SK-N-SH (cell line): ENCODE measurements at regions not wholly inside any gene's neighbourhood (a gene's known extent, or its start where the extent isn't known, plus 50 kb on each side); places are given as distances from the start of the nearest gene placed in this dataset.

ENCODE experiments used
- EZH2phosphoT487 ChIP-seq: fragments of 200-600 bp; sonication (generic); IDR thresholded peaks from 2 replicates; pipeline ENCODE4 v1.6.1; 2017; ENCODE audit warnings: low read depth, mixed run types, mild to moderate bottlenecking, antibody characterized with exemption, moderate library complexity, borderline replicate concordance
- NRF1 ChIP-seq: IDR thresholded peaks from 2 replicates; pipeline ENCODE4 v1.6.1; 2012; ENCODE audit warnings: low read depth, mild to moderate bottlenecking, low read length
- POLR2AphosphoS5 ChIP-seq: IDR thresholded peaks from 2 replicates; pipeline ENCODE4 v1.6.1; 2012; ENCODE audit warnings: low read depth, low read length
- RCOR1 ChIP-seq: fragments of 150-350 bp; IDR thresholded peaks from 2 replicates; pipeline ENCODE4 v1.6.1; 2017; ENCODE audit warnings: antibody characterized with exemption, low read length
- SIN3A ChIP-seq: IDR thresholded peaks from 2 replicates; pipeline ENCODE4 v1.6.1; 2012; ENCODE audit warnings: low read depth, mild to moderate bottlenecking, low read length, moderate library complexity, borderline replicate concordance
- TAF1 ChIP-seq: IDR thresholded peaks from 2 replicates; pipeline ENCODE4 v1.6.1; 2012; ENCODE audit warnings: low read depth, mild to moderate bottlenecking, low read length, moderate library complexity, borderline replicate concordance
- USF2 ChIP-seq: fragments of 150-350 bp; IDR thresholded peaks from 2 replicates; pipeline ENCODE4 v1.6.1; 2017; ENCODE audit warnings: antibody characterized with exemption, low read length, low read depth, borderline replicate concordance
- YY1 ChIP-seq: IDR thresholded peaks from 2 replicates; pipeline ENCODE4 v1.4.0; 2012; ENCODE audit warnings: low read depth, mild to moderate bottlenecking
- TF ChIP-seq, protein P1 (sequence below): IDR thresholded peaks from 2 replicates; pipeline ENCODE4 v1.4.0; 2012; ENCODE audit warnings: low read depth, borderline replicate concordance
- TF ChIP-seq, protein P2 (sequence below): fragments of 200-600 bp; sonication (generic); IDR thresholded peaks from 2 replicates; pipeline ENCODE4 v1.6.1; 2017; ENCODE audit warnings: antibody characterized with exemption, mild to moderate bottlenecking, moderate library complexity
- TF ChIP-seq, protein P3 (sequence below): IDR thresholded peaks from 2 replicates; pipeline ENCODE4 v1.4.0; 2012; ENCODE audit warnings: low read depth

DNA sequence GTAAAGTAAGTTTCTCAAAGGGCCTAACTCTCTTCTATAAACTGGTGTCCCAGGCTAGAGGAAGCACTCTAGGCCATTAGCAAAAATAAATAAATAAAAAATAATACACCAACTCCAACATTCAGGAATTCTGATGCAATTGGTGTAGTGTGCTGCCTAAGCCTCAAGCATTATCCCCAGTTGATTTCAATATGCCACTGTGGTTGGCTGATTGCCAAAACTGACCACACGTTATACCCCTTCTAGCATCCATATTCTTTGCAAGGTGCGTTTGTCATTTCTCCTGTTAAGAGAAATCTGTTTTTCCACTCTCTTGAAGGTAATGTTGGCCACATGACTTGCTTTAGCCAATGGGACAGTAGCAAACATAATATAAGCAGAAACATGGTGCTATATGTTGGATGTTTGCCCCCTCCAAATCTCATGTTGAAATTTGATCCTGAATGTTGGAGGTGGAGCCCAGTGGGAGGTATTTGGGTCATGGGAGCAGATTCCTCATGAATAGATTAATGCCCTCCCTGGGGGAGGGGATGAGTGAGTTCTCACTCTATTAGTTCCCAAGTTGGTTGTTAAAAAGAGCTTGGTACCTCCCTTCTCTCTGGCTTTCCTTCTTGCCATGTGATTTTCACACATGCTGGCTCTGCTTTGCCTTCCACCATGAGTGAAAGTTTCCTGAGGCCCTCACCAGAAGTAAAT lies 71.9 kb upstream of the PLCB4 start:
- TF ChIP-seq USF2 (no peak), RCOR1 (no peak), TAF1 (no peak), NRF1 (no peak), EZH2phosphoT487 (no peak), POLR2AphosphoS5 (no peak), YY1 (no peak), SIN3A (no peak)
- TF ChIP-seq, protein P1, sequence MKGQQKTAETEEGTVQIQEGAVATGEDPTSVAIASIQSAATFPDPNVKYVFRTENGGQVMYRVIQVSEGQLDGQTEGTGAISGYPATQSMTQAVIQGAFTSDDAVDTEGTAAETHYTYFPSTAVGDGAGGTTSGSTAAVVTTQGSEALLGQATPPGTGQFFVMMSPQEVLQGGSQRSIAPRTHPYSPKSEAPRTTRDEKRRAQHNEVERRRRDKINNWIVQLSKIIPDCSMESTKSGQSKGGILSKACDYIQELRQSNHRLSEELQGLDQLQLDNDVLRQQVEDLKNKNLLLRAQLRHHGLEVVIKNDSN: no peak
- TF ChIP-seq, protein P2, sequence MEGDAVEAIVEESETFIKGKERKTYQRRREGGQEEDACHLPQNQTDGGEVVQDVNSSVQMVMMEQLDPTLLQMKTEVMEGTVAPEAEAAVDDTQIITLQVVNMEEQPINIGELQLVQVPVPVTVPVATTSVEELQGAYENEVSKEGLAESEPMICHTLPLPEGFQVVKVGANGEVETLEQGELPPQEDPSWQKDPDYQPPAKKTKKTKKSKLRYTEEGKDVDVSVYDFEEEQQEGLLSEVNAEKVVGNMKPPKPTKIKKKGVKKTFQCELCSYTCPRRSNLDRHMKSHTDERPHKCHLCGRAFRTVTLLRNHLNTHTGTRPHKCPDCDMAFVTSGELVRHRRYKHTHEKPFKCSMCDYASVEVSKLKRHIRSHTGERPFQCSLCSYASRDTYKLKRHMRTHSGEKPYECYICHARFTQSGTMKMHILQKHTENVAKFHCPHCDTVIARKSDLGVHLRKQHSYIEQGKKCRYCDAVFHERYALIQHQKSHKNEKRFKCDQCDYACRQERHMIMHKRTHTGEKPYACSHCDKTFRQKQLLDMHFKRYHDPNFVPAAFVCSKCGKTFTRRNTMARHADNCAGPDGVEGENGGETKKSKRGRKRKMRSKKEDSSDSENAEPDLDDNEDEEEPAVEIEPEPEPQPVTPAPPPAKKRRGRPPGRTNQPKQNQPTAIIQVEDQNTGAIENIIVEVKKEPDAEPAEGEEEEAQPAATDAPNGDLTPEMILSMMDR: no peak
- TF ChIP-seq, protein P3, sequence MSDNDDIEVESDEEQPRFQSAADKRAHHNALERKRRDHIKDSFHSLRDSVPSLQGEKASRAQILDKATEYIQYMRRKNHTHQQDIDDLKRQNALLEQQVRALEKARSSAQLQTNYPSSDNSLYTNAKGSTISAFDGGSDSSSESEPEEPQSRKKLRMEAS: no peak
